GM13977 (cell line): ENCODE measurements at regions not wholly inside any gene's neighbourhood (a gene's known extent, or its start where the extent isn't known, plus 50 kb on each side); places are given as distances from the start of the nearest gene placed in this dataset.

Experiments used
- DNase-seq: peaks from one replicate; pipeline ENCODE4 v3.0.0; 2012; ENCODE audit warnings: low spot score
- in situ Hi-C: fragments of 300-500 bp; cut with MboI; formaldehyde crosslinking; loops from one replicate; pipeline ENCODE4 v1.12.0; 2022; ENCODE audit warnings: low sequenced_read_pairs, low pct_unique_long_range_greater_than_20kb, mixed read lengths, inconsistent platforms; ENCODE audit not compliant: unreplicated experiment
- TF ChIP-seq, protein P1 (sequence below): IDR thresholded peaks from 2 replicates; pipeline ENCODE4 v1.5.1; 2012; ENCODE audit warnings: mild to moderate bottlenecking, control low read depth; ENCODE audit not compliant: insufficient read depth; ENCODE audit errors: extremely low read depth, missing control alignments

DNA sequence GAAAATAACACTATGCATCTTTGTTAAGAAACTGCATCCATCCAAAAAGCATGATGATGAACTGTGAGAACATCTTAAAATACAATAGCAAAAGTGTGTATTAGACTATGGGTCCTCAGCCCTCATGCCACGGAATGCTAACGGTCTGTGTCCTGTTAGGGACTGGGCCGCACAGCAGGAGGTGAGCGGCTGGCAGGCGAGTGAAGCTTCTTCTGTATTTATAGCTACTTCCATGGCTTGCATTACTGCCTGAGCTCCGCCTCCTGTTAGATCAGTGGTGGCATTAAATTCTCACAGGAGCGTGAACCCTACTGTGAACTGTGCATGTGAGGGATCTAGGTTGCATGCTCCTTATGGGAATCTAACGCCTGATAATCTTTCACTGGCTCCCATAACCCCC lies 129.8 kb downstream of the NXNL2 start:
- TF ChIP-seq, protein P1, sequence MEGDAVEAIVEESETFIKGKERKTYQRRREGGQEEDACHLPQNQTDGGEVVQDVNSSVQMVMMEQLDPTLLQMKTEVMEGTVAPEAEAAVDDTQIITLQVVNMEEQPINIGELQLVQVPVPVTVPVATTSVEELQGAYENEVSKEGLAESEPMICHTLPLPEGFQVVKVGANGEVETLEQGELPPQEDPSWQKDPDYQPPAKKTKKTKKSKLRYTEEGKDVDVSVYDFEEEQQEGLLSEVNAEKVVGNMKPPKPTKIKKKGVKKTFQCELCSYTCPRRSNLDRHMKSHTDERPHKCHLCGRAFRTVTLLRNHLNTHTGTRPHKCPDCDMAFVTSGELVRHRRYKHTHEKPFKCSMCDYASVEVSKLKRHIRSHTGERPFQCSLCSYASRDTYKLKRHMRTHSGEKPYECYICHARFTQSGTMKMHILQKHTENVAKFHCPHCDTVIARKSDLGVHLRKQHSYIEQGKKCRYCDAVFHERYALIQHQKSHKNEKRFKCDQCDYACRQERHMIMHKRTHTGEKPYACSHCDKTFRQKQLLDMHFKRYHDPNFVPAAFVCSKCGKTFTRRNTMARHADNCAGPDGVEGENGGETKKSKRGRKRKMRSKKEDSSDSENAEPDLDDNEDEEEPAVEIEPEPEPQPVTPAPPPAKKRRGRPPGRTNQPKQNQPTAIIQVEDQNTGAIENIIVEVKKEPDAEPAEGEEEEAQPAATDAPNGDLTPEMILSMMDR: no peak
- DNase-seq: no peak
- in situ Hi-C loops: no loop called here

DNA sequence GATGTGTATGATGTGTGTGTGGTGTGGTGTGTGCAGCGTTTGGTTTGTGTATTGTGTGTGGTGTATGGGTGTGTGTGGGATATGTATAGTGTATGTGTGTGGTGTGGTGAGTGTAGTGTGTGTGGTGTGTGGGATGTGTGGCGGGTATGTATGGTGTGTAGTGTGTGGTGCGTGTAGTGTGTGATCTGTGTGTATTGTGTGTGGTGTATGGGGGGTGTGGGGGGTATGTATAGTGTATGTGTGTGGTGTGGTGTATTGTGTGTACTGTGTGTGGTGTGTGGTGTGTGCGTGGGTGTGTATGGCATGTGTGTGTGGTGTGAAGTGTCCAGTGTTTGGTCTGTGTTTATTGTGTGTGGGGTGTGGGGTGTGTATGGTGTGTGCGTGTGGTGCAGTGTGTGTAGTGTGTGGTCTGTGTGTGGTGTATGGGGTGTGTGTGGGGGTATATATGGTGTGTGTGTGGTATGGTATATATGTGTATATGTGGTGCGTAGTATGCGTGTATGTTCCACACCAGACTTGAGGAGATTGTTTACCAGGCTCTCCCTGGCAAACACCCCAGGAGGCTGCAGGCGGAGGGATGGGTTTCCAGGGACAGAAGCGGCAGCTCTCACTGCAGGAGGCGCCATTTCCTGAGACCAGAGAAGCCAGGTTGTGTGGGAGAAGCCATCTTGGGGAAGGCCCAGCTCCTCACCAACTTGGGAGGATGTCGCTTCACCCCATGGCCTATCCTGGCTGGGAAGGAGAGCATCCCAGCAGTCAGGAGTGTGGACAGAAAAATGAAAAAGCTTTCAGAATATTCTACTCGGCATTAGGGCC lies 138.1 kb downstream of the NXNL2 start:
- in situ Hi-C loops: no loop called here
- DNase-seq: no peak
- TF ChIP-seq, protein P1: no peak

DNA sequence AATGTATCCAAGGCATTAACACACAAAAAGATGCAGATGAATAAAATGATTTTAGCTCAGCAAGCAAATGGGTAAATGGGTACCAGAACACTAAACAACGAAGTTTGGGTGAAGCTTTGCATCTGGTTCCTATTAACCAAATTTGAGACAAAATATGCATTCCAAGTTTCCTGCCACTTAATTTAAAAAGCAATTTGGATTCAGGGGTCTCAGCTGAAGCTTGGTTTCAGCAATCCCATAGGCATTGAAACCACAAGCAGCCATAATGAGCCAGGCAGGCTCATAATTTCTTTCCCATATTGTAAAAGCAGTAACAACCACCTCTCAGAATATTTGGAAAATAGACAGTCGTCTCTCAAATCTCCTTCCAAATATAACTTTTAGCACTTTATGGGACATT lies 138.9 kb downstream of the NXNL2 start:
- no peak for DNase-seq
- TF ChIP-seq, protein P1: no peak
- in situ Hi-C loops: no loop called here

DNA sequence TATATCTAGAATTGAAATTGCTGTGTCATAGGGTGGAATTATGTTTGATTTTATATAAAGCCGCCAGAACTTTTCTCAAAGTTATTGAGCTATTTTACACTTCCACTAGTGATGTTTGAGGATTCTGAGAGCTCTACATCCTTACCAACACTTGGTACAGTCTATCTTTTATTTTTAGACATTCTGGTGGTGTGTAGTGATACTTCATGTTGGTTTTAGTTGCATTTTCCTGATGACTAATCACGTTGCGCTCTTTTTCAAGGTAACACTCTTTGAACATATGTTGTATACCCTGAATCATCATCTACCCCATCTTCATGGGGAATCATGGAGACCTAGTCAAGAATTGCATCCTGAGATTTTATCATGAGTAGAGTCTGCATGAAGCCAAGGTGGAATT lies 141.7 kb downstream of the NXNL2 start:
- TF ChIP-seq, protein P1: no peak
- no peak for DNase-seq
- in situ Hi-C loops: no loop called here

DNA sequence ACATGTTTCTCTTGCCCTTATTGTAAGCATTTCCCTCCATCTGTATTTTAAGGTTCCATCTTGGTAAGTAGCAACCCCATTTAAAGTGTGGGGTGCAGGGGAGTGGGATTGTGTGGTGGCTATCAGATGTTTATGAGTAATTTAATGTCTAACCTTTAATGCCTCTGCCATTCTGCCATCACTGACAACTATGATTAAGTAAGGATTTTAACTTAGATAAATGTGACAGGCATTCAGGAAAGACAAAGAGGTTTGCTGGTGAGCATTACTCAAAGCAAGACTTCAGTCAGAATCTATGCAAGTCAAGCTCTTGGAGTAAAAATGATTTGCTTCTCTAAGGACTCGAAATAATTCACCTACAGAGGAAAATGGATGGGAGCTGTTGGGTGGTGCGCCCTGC lies 143.0 kb downstream of the NXNL2 start:
- TF ChIP-seq, protein P1: no peak

DNA sequence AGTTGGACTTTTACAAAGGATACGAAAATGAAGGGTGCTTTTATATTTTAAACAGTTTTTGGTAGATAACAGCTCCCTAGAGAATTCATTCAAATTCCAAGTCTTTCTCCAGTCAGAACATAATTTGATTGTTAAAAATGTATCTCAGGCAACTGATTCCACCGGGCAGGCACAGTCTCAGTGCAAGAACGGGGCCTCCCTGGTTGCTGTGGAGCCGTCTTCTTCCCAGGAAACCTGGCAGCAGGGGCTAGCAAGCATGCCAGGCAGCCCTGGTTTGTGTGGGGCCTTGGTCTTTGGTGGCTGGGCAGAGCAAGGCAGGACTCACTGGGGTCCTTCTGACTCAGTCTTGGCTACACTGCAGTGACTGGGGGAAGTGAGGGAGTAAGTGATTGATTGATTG lies 143.5 kb downstream of the NXNL2 start:
- in situ Hi-C loops: no loop called here
- TF ChIP-seq, protein P1: no peak
- DNase-seq: no peak

More for the DNA sequence above, 143.0 kb downstream of the NXNL2 start:
- DNase-seq: no peak
- in situ Hi-C loops: no loop called here
